B cell (primary cell): ENCODE measurements at regions not wholly inside any gene's neighbourhood (a gene's known extent, or its start where the extent isn't known, plus 50 kb on each side); places are given as distances from the start of the nearest gene placed in this dataset.

ENCODE experiments used
- ATAC-seq: fragments of 200-7000 bp; cut with Tn5 transposase; one replicate; pipeline ENCODE4 v1.10.0; 2021; ENCODE audit warnings: low read depth, mild to moderate bottlenecking, moderate number of reproducible peaks, moderate library complexity
- CTCF ChIA-PET: fragments of 350-600 bp; sonication (Branson Sonifier 250); formaldehyde crosslinking; loops from one replicate; lab custom pipeline; 2021; ENCODE audit warnings: antibody characterized with exemption, inconsistent platforms; lab: Charles Lee
- POLR2A ChIA-PET: fragments of 350-600 bp; sonication (Branson Sonifier 250); formaldehyde crosslinking; loops from one replicate; lab custom pipeline; 2021; ENCODE audit warnings: antibody characterized with exemption; lab: Charles Lee
- DNase-seq: peaks from one replicate; pipeline ENCODE4 v3.0.0; 2013
- H2AFZ ChIP-seq: 2 replicates; pipeline ENCODE4 v1.6.1; 2012; ENCODE audit warnings: mild to moderate bottlenecking, low read depth, low read length; ENCODE audit not compliant: insufficient read depth, poor library complexity, severe bottlenecking
- H3K27ac ChIP-seq, 2 donors: 1 replicate in 1 of 2; 2 replicates in 1 of 2; pipeline ENCODE4 v1.5.1; 2012 to 2013; ENCODE audit warnings: low read length in 2 of 2, mild to moderate bottlenecking in 2 of 2, moderate library complexity in 1 of 2
- H3K27me3 ChIP-seq, 4 experiments: fragments of 200-600 bp in 1 of 4; sonication (generic) in 1 of 4; replicated peaks in 1 of 4; 1 replicate in 2 of 4; 2 replicates in 2 of 4; pipeline versions ENCODE4 v1.6.1 to v1.7.0; 2013 to 2016; ENCODE audit warnings: low read length in 3 of 4, mild to moderate bottlenecking in 2 of 4, mixed read lengths in 1 of 4, moderate library complexity in 1 of 4; ENCODE audit not compliant: insufficient read depth in 4 of 4, control insufficient read depth in 3 of 4; ENCODE audit errors: control extremely low read depth in 1 of 4
- H3K36me3 ChIP-seq, 2 experiments: replicated peaks in 1 of 2; 1 replicate in 1 of 2; 2 replicates in 1 of 2; pipeline versions ENCODE4 v1.6.1 to v1.7.1; 2013; ENCODE audit warnings: low read length in 1 of 2; ENCODE audit not compliant: insufficient read depth in 2 of 2, control insufficient read depth in 1 of 2; ENCODE audit errors: control extremely low read depth in 1 of 2, extremely low read depth in 1 of 2
- H3K4me1 ChIP-seq, 2 donors: fragments of 200-600 bp in 1 of 2; sonication (generic) in 1 of 2; 1 replicate in 1 of 2; 2 replicates in 1 of 2; pipeline versions ENCODE4 v1.5.1 to v1.6.1; 2013 to 2017; ENCODE audit warnings: low read length in 2 of 2; ENCODE audit not compliant: control insufficient read depth in 2 of 2, insufficient read depth in 2 of 2
- H3K4me2 ChIP-seq: replicated peaks from 2 replicates; pipeline ENCODE3; 2012; ENCODE audit warnings: mild to moderate bottlenecking, low read depth, low read length; ENCODE audit not compliant: poor library complexity, severe bottlenecking
- H3K4me3 ChIP-seq, 5 experiments: fragments of 200-600 bp in 1 of 5; sonication (generic) in 1 of 5; 1 replicate in 3 of 5; 2 replicates in 2 of 5; pipeline versions ENCODE4 v1.5.1 to v1.7.0; 2011 to 2016; ENCODE audit warnings: low read length in 4 of 5, mild to moderate bottlenecking in 4 of 5, low read depth in 2 of 5, control low read depth in 1 of 5, moderate library complexity in 1 of 5; ENCODE audit not compliant: insufficient read depth in 1 of 5; ENCODE audit errors: control extremely low read depth in 1 of 5, extremely low read depth in 1 of 5
- H3K79me2 ChIP-seq: fragments of 200-600 bp; sonication (generic); one replicate; pipeline ENCODE4 v1.6.0; 2016; ENCODE audit warnings: low read length; ENCODE audit not compliant: control insufficient read depth, insufficient read depth
- H3K9ac ChIP-seq: fragments of 200-600 bp; sonication (generic); 2 replicates; pipeline ENCODE4 v1.6.1; 2017; ENCODE audit warnings: mild to moderate bottlenecking, low read length, moderate library complexity
- H3K9me3 ChIP-seq, 3 donors: one replicate each; pipeline versions ENCODE4 v1.6.1 to v1.7.1; 2013; ENCODE audit warnings: low read length in 2 of 3; ENCODE audit not compliant: control insufficient read depth in 2 of 3, insufficient read depth in 1 of 3; ENCODE audit errors: control extremely low read depth in 1 of 3
- H4K20me1 ChIP-seq: 2 replicates; pipeline ENCODE4 v1.6.0; 2012; ENCODE audit warnings: mild to moderate bottlenecking, low read length; ENCODE audit not compliant: insufficient read depth, control insufficient read depth, poor library complexity, severe bottlenecking
- H3K27ac Mint-ChIP-seq: one replicate; pipeline ENCODE4 v1.8.0; 2021; ENCODE audit warnings: mixed read lengths
- H3K27me3 Mint-ChIP-seq: one replicate; pipeline ENCODE4 v1.8.0; 2021; ENCODE audit warnings: mixed read lengths
- H3K4me1 Mint-ChIP-seq: one replicate; pipeline ENCODE4 v1.8.0; 2021; ENCODE audit warnings: mixed read lengths
- H3K4me3 Mint-ChIP-seq: one replicate; pipeline ENCODE4 v1.8.0; 2021; ENCODE audit warnings: mixed read lengths
- H3K9me3 Mint-ChIP-seq: one replicate; pipeline ENCODE4 v1.8.0; 2022; ENCODE audit warnings: mixed read lengths; ENCODE audit not compliant: insufficient read depth
- EZH2 ChIP-seq: IDR thresholded peaks from 2 replicates; pipeline ENCODE4 v1.6.1; 2012; ENCODE audit warnings: borderline replicate concordance, low read depth, mild to moderate bottlenecking, moderate library complexity, low read length; ENCODE audit not compliant: insufficient read depth, poor library complexity, severe bottlenecking
- WGBS: methylation state at CpG from one replicate; pipeline ENCODE4 v1.1.5; 2013; ENCODE audit warnings: missing lambda C conversion rate; ENCODE audit not compliant: insufficient coverage; 5-methylcytosine and 5-hydroxymethylcytosine counted together
- intact Hi-C: fragments of 100-400 bp; cut with micrococcal nuclease; formaldehyde crosslinking; loops from one replicate; pipeline ENCODE4 v1.10.0; 2022
- TF ChIP-seq, protein P1 (sequence below): fragments of 200-600 bp; IDR thresholded peaks from one replicate; pipeline ENCODE4 v1.8.0; 2022; ENCODE audit warnings: antibody characterized with exemption, mild to moderate bottlenecking

DNA sequence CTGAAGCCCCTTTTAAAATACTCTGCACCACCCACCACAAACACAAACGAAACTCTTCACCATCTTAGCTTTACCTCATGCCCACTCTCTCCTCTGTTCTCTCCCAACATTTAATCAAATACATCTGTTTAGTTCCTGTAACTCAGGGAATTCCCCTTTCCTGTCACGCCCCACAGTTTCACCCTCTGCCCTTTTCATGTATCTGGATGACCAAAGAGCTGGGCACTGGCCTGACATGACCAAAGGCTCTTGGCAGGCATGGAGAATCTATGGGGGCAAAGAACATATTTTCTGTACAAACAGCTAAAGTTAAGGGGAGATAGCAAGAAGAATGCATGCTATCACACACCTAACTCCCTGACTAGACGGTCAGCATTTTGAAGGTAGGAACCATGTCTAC, 270.0 kb downstream of the TBL1XR1 start:
- Histone ChIP-seq H4K20me1 (no peaks in the 10 kb centered on the region), H3K27me3 (peaks cover 0 to 3% (median 0%) of the 10 kb centered on the region in 4 experiments), H2AFZ (no peak overlapping the region), H3K9me3 (no peaks in the 10 kb centered on the region), H3K27ac (no peak overlapping the region), H3K4me1 (no peaks in the 10 kb centered on the region), H3K36me3 (no peaks in the 10 kb centered on the region), H3K79me2 (no peaks in the 10 kb centered on the region), H3K4me3 (no peak overlapping the region), H3K4me2 (no peak overlapping the region), H3K9ac (no peak overlapping the region)
- no peak overlapping the region for H3K4me3 Mint-ChIP-seq
- H3K27me3 Mint-ChIP-seq: peaks cover 3% of the 10 kb centered on the region
- ChIA-PET POLR2A (no interaction called here), CTCF (no interaction called here)
- no peak for ATAC-seq
- H3K4me1 Mint-ChIP-seq: no peaks in the 10 kb centered on the region
- TF ChIP-seq, protein P1, sequence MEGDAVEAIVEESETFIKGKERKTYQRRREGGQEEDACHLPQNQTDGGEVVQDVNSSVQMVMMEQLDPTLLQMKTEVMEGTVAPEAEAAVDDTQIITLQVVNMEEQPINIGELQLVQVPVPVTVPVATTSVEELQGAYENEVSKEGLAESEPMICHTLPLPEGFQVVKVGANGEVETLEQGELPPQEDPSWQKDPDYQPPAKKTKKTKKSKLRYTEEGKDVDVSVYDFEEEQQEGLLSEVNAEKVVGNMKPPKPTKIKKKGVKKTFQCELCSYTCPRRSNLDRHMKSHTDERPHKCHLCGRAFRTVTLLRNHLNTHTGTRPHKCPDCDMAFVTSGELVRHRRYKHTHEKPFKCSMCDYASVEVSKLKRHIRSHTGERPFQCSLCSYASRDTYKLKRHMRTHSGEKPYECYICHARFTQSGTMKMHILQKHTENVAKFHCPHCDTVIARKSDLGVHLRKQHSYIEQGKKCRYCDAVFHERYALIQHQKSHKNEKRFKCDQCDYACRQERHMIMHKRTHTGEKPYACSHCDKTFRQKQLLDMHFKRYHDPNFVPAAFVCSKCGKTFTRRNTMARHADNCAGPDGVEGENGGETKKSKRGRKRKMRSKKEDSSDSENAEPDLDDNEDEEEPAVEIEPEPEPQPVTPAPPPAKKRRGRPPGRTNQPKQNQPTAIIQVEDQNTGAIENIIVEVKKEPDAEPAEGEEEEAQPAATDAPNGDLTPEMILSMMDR: no peak
- TF ChIP-seq EZH2: no peak
- no CpG with 5 or more reads among the region's 3 CpGs for WGBS
- intact Hi-C loops: no loop called here
- no peaks in the 10 kb centered on the region for H3K9me3 Mint-ChIP-seq
- DNase-seq: no peak
- no peak overlapping the region for H3K27ac Mint-ChIP-seq

DNA sequence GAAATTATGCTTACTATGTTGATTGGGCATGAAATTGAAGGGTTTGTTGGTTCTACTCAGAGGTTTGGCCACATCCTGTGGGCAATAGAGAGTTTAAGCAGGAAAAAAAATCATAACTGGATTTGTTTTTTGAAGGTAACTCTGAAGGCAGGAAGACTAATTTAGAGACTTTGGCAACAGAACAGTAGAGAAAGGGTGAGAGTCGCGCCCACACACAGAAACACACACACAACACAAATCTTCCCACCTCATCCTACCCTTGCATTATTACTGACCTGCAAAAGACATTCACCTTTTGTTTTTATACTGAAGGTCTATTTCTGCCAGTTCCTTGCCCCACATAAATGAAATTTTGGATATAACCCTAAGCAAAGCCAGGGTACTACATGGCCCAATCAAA, 270.6 kb downstream of the TBL1XR1 start:
- no CpG with 5 or more reads among the region's 2 CpGs for WGBS

More for the DNA sequence above, 270.6 kb downstream of the TBL1XR1 start:
- no peaks in the 10 kb centered on the region for H3K9me3 Mint-ChIP-seq
- TF ChIP-seq, protein P1: no peak
- DNase-seq (no peak), ATAC-seq (no peak)
- H3K9ac ChIP-seq: no peak overlapping the region
- intact Hi-C loops: no loop called here
- no peaks in the 10 kb centered on the region for H3K4me1 ChIP-seq
- H3K27me3 ChIP-seq: peaks cover 0 to 3% (median 0%) of the 10 kb centered on the region in 4 experiments
- no peaks in the 10 kb centered on the region for H3K9me3 ChIP-seq
- H3K4me3 ChIP-seq: no peak overlapping the region
- no peak overlapping the region for H3K4me2 ChIP-seq
- no peaks in the 10 kb centered on the region for H4K20me1 ChIP-seq
- no peaks in the 10 kb centered on the region for H3K79me2 ChIP-seq
- H3K27me3 Mint-ChIP-seq: peaks cover 3% of the 10 kb centered on the region
- no peak overlapping the region for H2AFZ ChIP-seq
- CTCF ChIA-PET: no interaction called here
- no peak overlapping the region for H3K4me3 Mint-ChIP-seq
- no peaks in the 10 kb centered on the region for H3K4me1 Mint-ChIP-seq
- no peaks in the 10 kb centered on the region for H3K36me3 ChIP-seq
- H3K27ac Mint-ChIP-seq: no peak overlapping the region
- POLR2A ChIA-PET: no interaction called here
- no peak overlapping the region for H3K27ac ChIP-seq
